ENCODE measurements at regions not wholly inside any gene's neighbourhood (a gene's known extent, or its start where the extent isn't known, plus 50 kb on each side); places are given as distances from the start of the nearest gene placed in this dataset.

- Histone ChIP-seq H3K4me1 (ENCODE audit: low read depth) (peaks cover 3% of the 10 kb centered on the region), H3K27me3 (no peaks in the 10 kb centered on the region), H3K4me3 (no peak overlapping the region), H3K27ac (no peak overlapping the region), H3K36me3 (no peaks in the 10 kb centered on the region), H3K9me3 (ENCODE audit: low read depth) (no peaks in the 10 kb centered on the region)
- no peak for DNase-seq (ENCODE audit: low read depth in 1 of 2, low spot score in 1 of 2)
- TF ChIP-seq, protein P1, sequence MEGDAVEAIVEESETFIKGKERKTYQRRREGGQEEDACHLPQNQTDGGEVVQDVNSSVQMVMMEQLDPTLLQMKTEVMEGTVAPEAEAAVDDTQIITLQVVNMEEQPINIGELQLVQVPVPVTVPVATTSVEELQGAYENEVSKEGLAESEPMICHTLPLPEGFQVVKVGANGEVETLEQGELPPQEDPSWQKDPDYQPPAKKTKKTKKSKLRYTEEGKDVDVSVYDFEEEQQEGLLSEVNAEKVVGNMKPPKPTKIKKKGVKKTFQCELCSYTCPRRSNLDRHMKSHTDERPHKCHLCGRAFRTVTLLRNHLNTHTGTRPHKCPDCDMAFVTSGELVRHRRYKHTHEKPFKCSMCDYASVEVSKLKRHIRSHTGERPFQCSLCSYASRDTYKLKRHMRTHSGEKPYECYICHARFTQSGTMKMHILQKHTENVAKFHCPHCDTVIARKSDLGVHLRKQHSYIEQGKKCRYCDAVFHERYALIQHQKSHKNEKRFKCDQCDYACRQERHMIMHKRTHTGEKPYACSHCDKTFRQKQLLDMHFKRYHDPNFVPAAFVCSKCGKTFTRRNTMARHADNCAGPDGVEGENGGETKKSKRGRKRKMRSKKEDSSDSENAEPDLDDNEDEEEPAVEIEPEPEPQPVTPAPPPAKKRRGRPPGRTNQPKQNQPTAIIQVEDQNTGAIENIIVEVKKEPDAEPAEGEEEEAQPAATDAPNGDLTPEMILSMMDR (IDR thresholded peaks at IDR 0.05; ENCODE audit: low read depth, low read length) = no peak
Measured at GRCh38 chrX:117508021-117508420, 608.6 kb downstream of the KLHL13 start.

DNA sequence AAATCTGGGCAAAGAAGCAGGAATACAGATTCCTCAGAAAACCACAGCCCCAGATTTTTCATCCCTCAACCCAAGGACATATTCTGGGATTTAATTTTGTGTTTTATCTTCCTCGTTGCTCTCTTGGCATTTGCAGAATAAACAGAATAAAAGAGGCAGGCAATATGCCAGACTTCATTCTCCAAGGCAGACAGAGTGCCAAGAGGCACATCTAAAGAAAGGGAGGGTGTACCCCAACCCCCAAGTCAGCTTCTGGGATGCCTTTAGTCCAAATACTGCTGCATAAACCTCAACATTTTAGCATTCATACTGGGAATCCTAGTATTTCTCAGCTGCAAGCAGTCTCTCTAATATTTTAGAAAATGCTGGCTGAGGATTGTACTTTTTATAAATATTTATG lies 629.2 kb downstream of the KLHL13 start:
- no peaks in the 10 kb centered on the region for H3K27me3 ChIP-seq
- H3K9me3 ChIP-seq (ENCODE audit: low read depth) = no peaks in the 10 kb centered on the region
- no peaks in the 10 kb centered on the region for H3K4me1 ChIP-seq (ENCODE audit: low read depth)
- no peak overlapping the region for H3K4me3 ChIP-seq
- no peak for DNase-seq (ENCODE audit: low read depth in 1 of 2, low spot score in 1 of 2)
- TF ChIP-seq, protein P1 (IDR thresholded peaks at IDR 0.05; ENCODE audit: low read depth, low read length) = no peak
- H3K36me3 ChIP-seq = no peaks in the 10 kb centered on the region
- H3K27ac ChIP-seq = no peak overlapping the region

- DNase-seq (ENCODE audit: low read depth in 1 of 2, low spot score in 1 of 2) = no peak
Measured at GRCh38 chrX:117483950-117484349, 632.7 kb downstream of the KLHL13 start.

GRCh38 chrX:117458243-117458968 lies 658.2 kb downstream of the KLHL13 start:
- no peaks in the 10 kb centered on the region for H3K9me3 ChIP-seq (ENCODE audit: low read depth)
- H3K27ac ChIP-seq = no peak overlapping the region
- H3K4me3 ChIP-seq = no peak overlapping the region
- no peak for DNase-seq (ENCODE audit: low read depth in 1 of 2, low spot score in 1 of 2)
- no peaks in the 10 kb centered on the region for H3K27me3 ChIP-seq
- no peaks in the 10 kb centered on the region for H3K4me1 ChIP-seq (ENCODE audit: low read depth)
- TF ChIP-seq, protein P1 (IDR thresholded peaks at IDR 0.05; ENCODE audit: low read depth, low read length) = no peak
- no peaks in the 10 kb centered on the region for H3K36me3 ChIP-seq

More at GRCh38 chrX:117483950-117484349, 632.7 kb downstream of the KLHL13 start:
- no peaks in the 10 kb centered on the region for H3K9me3 ChIP-seq (ENCODE audit: low read depth)
- H3K27ac ChIP-seq = no peak overlapping the region
- no peaks in the 10 kb centered on the region for H3K27me3 ChIP-seq
- TF ChIP-seq, protein P1 (IDR thresholded peaks at IDR 0.05; ENCODE audit: low read depth, low read length) = no peak
- H3K36me3 ChIP-seq = no peaks in the 10 kb centered on the region
- H3K4me1 ChIP-seq (ENCODE audit: low read depth) = no peaks in the 10 kb centered on the region
- H3K4me3 ChIP-seq = no peak overlapping the region

DNA sequence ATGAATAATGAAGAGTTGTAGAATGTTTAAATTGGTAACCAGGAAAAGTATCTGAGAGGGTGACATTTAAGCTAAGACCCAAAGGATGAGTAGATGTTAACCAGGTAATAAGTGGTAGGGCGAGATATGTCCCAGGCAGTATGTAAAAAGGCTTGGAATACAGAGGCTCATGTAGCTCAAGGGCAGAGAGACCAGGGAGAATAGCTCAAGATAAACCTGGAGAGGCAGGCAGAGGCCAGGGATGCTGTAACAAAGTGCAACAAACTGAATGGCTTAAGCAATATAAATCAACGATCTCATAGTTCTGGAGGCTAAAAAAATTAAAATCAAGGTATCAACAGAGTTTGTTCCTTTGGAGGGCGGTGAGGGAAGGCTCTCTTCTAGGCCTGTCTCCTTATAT lies 660.8 kb downstream of the KLHL13 start:
- peak in 1 of 2 donors; percentile 1 for DNase-seq (ENCODE audit: low read depth in 1 of 2, low spot score in 1 of 2)
- Histone ChIP-seq H3K4me1 (ENCODE audit: low read depth) (no peaks in the 10 kb centered on the region), H3K27ac (no peak overlapping the region), H3K4me3 (no peak overlapping the region), H3K9me3 (ENCODE audit: low read depth) (no peaks in the 10 kb centered on the region), H3K27me3 (no peaks in the 10 kb centered on the region), H3K36me3 (no peaks in the 10 kb centered on the region)
- TF ChIP-seq, protein P1 (IDR thresholded peaks at IDR 0.05; ENCODE audit: low read depth, low read length) = no peak

Data from cardiac muscle cell (in vitro differentiated cells and primary cell).